Upper lobe of left lung (tissue), 6 donors: ENCODE measurements at regions not wholly inside any gene's neighbourhood (a gene's known extent, or its start where the extent isn't known, plus 50 kb on each side); places are given as distances from the start of the nearest gene placed in this dataset.

ENCODE experiments used
- ATAC-seq, 2 donors: fragments of 200-7000 bp; cut with Tn5 transposase; one replicate each; pipeline ENCODE4 v1.9.1; 2022; ENCODE audit warnings: mild to moderate bottlenecking in 2 of 2, moderate library complexity in 2 of 2; ENCODE audit not compliant: low FRiP score in 2 of 2
- DNase-seq, 2 donors: peaks; one replicate each; pipeline ENCODE4 v3.0.0-alpha.2; 2019 to 2020
- H3K27ac ChIP-seq, 4 donors: fragments of 200-600 bp; sonication (generic); one replicate each; pipeline ENCODE4 v1.5.1; 2016 to 2019
- H3K27me3 ChIP-seq, 4 donors: fragments of 200-600 bp; sonication (generic); one replicate each; pipeline ENCODE4 v1.5.1; 2017 to 2019
- H3K36me3 ChIP-seq, 4 donors: fragments of 200-600 bp; sonication (generic); one replicate each; pipeline ENCODE4 v1.5.1; 2016 to 2019
- H3K4me1 ChIP-seq, 4 donors: fragments of 200-600 bp; sonication (generic); one replicate each; pipeline ENCODE4 v1.5.1; 2018 to 2019
- H3K4me3 ChIP-seq, 4 donors: fragments of 200-600 bp; sonication (generic); one replicate each; pipeline ENCODE4 v1.5.1; 2017 to 2019; ENCODE audit warnings: mild to moderate bottlenecking in 2 of 4, moderate library complexity in 1 of 4
- H3K9me3 ChIP-seq, 4 donors: fragments of 200-600 bp; sonication (generic); one replicate each; pipeline ENCODE4 v1.5.1; 2018 to 2019
- CTCF ChIP-seq, 6 experiments: fragments of 450-650 bp in 4 of 6; fragments of 200-600 bp in 2 of 6; sonication (generic) in 2 of 6; IDR thresholded peaks; one replicate each; pipeline ENCODE4 v1.5.1; 2016 to 2019; ENCODE audit warnings: antibody characterized with exemption in 6 of 6
- EP300 ChIP-seq, 4 donors: sonication (generic); formaldehyde crosslinking; IDR thresholded peaks; one replicate each; pipeline ENCODE4 v1.5.1; 2017; ENCODE audit warnings: antibody characterized with exemption in 4 of 4, control low read depth in 2 of 4
- POLR2A ChIP-seq, 4 donors: fragments of 450-650 bp; IDR thresholded peaks; one replicate each; pipeline ENCODE4 v1.5.1; 2016 to 2017; ENCODE audit warnings: antibody characterized with exemption in 4 of 4, mild to moderate bottlenecking in 2 of 4
- POLR2AphosphoS5 ChIP-seq, 2 donors: sonication (generic); formaldehyde crosslinking; IDR thresholded peaks; one replicate each; pipeline ENCODE4 v1.5.1; 2017; ENCODE audit warnings: antibody characterized with exemption in 2 of 2
- WGBS, 2 donors: methylation state at CpG; one replicate each; pipeline ENCODE4 v1.1.5; 2017 to 2018; 5-methylcytosine and 5-hydroxymethylcytosine counted together
- donor health status: DM: no; HTN: no; CAD: no; lungs with moderate emphysema.
- donor health status: DM: no; HTN: yes; CAD: no; lungs with severe emphysema.

GRCh38 chr12:71236133-71236660 is 78.4 kb upstream of the TSPAN8 start:
- Histone ChIP-seq H3K27ac (no peak overlapping the region), H3K36me3 (no peaks in the 10 kb centered on the region), H3K9me3 (no peaks in the 10 kb centered on the region), H3K27me3 (no peaks in the 10 kb centered on the region), H3K4me1 (no peaks in the 10 kb centered on the region), H3K4me3 (no peak overlapping the region)
- DNase-seq (no peak), ATAC-seq (no peak)
- no peak for TF ChIP-seq POLR2A (IDR thresholded peaks at IDR 0.05)
- TF ChIP-seq EP300 (IDR thresholded peaks at IDR 0.05) = no peak
- TF ChIP-seq POLR2AphosphoS5 (IDR thresholded peaks at IDR 0.05) = no peak
- TF ChIP-seq CTCF (IDR thresholded peaks at IDR 0.05) = no peak
- WGBS, 2 donors = 50 to 59% methylated on average over 3 of the region's 3 CpGs

GRCh38 chr12:71233083-71233482 is 75.3 kb upstream of the TSPAN8 start:
- no peak for ATAC-seq

GRCh38 chr12:71230542-71230941 is 72.7 kb upstream of the TSPAN8 start:
- no peaks in the 10 kb centered on the region for H3K4me1 ChIP-seq
- no peaks in the 10 kb centered on the region for H3K36me3 ChIP-seq
- H3K27ac ChIP-seq = no peak overlapping the region
- no peak overlapping the region for H3K4me3 ChIP-seq
- no peaks in the 10 kb centered on the region for H3K9me3 ChIP-seq
- H3K27me3 ChIP-seq = no peaks in the 10 kb centered on the region
- ATAC-seq (no peak), DNase-seq (no peak)
- TF ChIP-seq POLR2AphosphoS5 (IDR thresholded peaks at IDR 0.05) = no peak

More at GRCh38 chr12:71233083-71233482, 75.3 kb upstream of the TSPAN8 start:
- TF ChIP-seq POLR2A (IDR thresholded peaks at IDR 0.05) (no peak), EP300 (IDR thresholded peaks at IDR 0.05) (no peak)
- Histone ChIP-seq H3K27me3 (no peaks in the 10 kb centered on the region), H3K9me3 (no peaks in the 10 kb centered on the region), H3K27ac (no peak overlapping the region), H3K36me3 (no peaks in the 10 kb centered on the region), H3K4me1 (no peaks in the 10 kb centered on the region), H3K4me3 (no peak overlapping the region)
- 76 to 82% methylated on average over 2 of the region's 2 CpGs for WGBS, 2 donors
- no peak for DNase-seq

GRCh38 chr12:71223139-71223538 is 65.3 kb upstream of the TSPAN8 start:
- no peak overlapping the region for H3K27ac ChIP-seq

GRCh38 chr12:71222436-71222835 is 64.6 kb upstream of the TSPAN8 start:
- no peak for DNase-seq
- H3K4me3 ChIP-seq = no peak overlapping the region
- H3K36me3 ChIP-seq = no peaks in the 10 kb centered on the region
- TF ChIP-seq CTCF (IDR thresholded peaks at IDR 0.05) (no peak), EP300 (IDR thresholded peaks at IDR 0.05) (no peak), POLR2AphosphoS5 (IDR thresholded peaks at IDR 0.05) (no peak), POLR2A (IDR thresholded peaks at IDR 0.05) (no peak)
- ATAC-seq = no peak
- H3K4me1 ChIP-seq = no peaks in the 10 kb centered on the region
- 86 to 91% methylated on average over 4 of the region's 4 CpGs for WGBS, 2 donors
- no peaks in the 10 kb centered on the region for H3K9me3 ChIP-seq
- H3K27me3 ChIP-seq = no peaks in the 10 kb centered on the region
- H3K27ac ChIP-seq = no peak overlapping the region

More at GRCh38 chr12:71223139-71223538, 65.3 kb upstream of the TSPAN8 start:
- H3K9me3 ChIP-seq = no peaks in the 10 kb centered on the region
- ATAC-seq (no peak), DNase-seq (no peak)
- H3K4me3 ChIP-seq = no peak overlapping the region
- no peaks in the 10 kb centered on the region for H3K36me3 ChIP-seq
- no peaks in the 10 kb centered on the region for H3K4me1 ChIP-seq
- TF ChIP-seq POLR2A (IDR thresholded peaks at IDR 0.05) (no peak), CTCF (IDR thresholded peaks at IDR 0.05) (no peak), EP300 (IDR thresholded peaks at IDR 0.05) (no peak), POLR2AphosphoS5 (IDR thresholded peaks at IDR 0.05) (no peak)
- H3K27me3 ChIP-seq = no peaks in the 10 kb centered on the region

- Histone ChIP-seq H3K27ac (no peak overlapping the region), H3K4me1 (peaks cover 0 to 2% (median 0%) of the 10 kb centered on the region in 4 donors), H3K27me3 (no peaks in the 10 kb centered on the region), H3K36me3 (no peaks in the 10 kb centered on the region), H3K4me3 (no peak overlapping the region), H3K9me3 (no peaks in the 10 kb centered on the region)
- DNase-seq (no peak), ATAC-seq (no peak)
- WGBS, 2 donors = 75% methylated on average over 3 of the region's 3 CpGs
- no peak for TF ChIP-seq EP300 (IDR thresholded peaks at IDR 0.05)
- no peak for TF ChIP-seq CTCF (IDR thresholded peaks at IDR 0.05)
- TF ChIP-seq POLR2A (IDR thresholded peaks at IDR 0.05) = no peak
- TF ChIP-seq POLR2AphosphoS5 (IDR thresholded peaks at IDR 0.05) = peak in 1 of 2 donors; percentile 42
Measured at GRCh38 chr12:71220260-71220659, 62.5 kb upstream of the TSPAN8 start.
